OCI-LY3 (cell line): ENCODE measurements at regions not wholly inside any gene's neighbourhood (a gene's known extent, or its start where the extent isn't known, plus 50 kb on each side); places are given as distances from the start of the nearest gene placed in this dataset.

Experiments
- CTCF ChIP-seq: fragments of 200-600, 300-600 bp; sonication (generic); IDR thresholded peaks from 2 replicates; pipeline ENCODE4 v1.5.1; 2014; ENCODE audit warnings: antibody characterized with exemption, low read length, low read depth
- EZH2phosphoT487 ChIP-seq: fragments of 200-600 bp; shearing (Covaris generic); IDR thresholded peaks from 2 replicates; pipeline ENCODE4 v1.6.1; 2018; ENCODE audit warnings: antibody characterized with exemption, mixed run types, low read depth

- TF ChIP-seq CTCF (no peak), EZH2phosphoT487 (no peak)
Observed at GRCh38 chr14:71856199-71856919, 75.9 kb upstream of the RGS6 start.
